ENCODE measurements at regions not wholly inside any gene's neighbourhood (a gene's known extent, or its start where the extent isn't known, plus 50 kb on each side); places are given as distances from the start of the nearest gene placed in this dataset.

GRCh38 chr4:128358913-128359279 is 71.3 kb upstream of the PGRMC2 start:
- DNase-seq (ENCODE audit: low read depth in 2 of 2), result no peak

GRCh38 chr4:128358231-128358912 is 70.8 kb upstream of the PGRMC2 start:
- DNase-seq (ENCODE audit: low read depth in 2 of 2), result no peak

- no peak for DNase-seq (ENCODE audit: low read depth in 2 of 2)
Measured at GRCh38 chr4:128357286-128357685, 69.7 kb upstream of the PGRMC2 start.

- DNase-seq (ENCODE audit: low read depth in 2 of 2), result no peak
Measured at GRCh38 chr4:128355305-128355704, 67.7 kb upstream of the PGRMC2 start.

GRCh38 chr4:128354205-128354821 is 66.7 kb upstream of the PGRMC2 start:
- DNase-seq (ENCODE audit: low read depth in 2 of 2), result no peak

GRCh38 chr4:128353791-128354190 is 66.2 kb upstream of the PGRMC2 start:
- no peak for DNase-seq (ENCODE audit: low read depth in 2 of 2)

GRCh38 chr4:128351502-128351901 is 63.9 kb upstream of the PGRMC2 start:
- no peak for DNase-seq (ENCODE audit: low read depth in 2 of 2)

GRCh38 chr4:128350449-128351045 is 62.9 kb upstream of the PGRMC2 start:
- no peak for DNase-seq (ENCODE audit: low read depth in 2 of 2)

GRCh38 chr4:128349921-128350320 is 62.3 kb upstream of the PGRMC2 start:
- no peak for DNase-seq (ENCODE audit: low read depth in 2 of 2)

GRCh38 chr4:128347930-128348660 is 60.5 kb upstream of the PGRMC2 start:
- no peak for DNase-seq (ENCODE audit: low read depth in 2 of 2)

- no peak for DNase-seq (ENCODE audit: low read depth in 2 of 2)
Measured at GRCh38 chr4:128347175-128347868, 59.7 kb upstream of the PGRMC2 start.

- no peak for DNase-seq (ENCODE audit: low read depth in 2 of 2)
Measured at GRCh38 chr4:128346054-128346716, 58.6 kb upstream of the PGRMC2 start.

GRCh38 chr4:128345650-128346049 is 58.0 kb upstream of the PGRMC2 start:
- DNase-seq (ENCODE audit: low read depth in 2 of 2), result no peak

GRCh38 chr4:128342762-128343161 is 55.1 kb upstream of the PGRMC2 start:
- no peak for DNase-seq (ENCODE audit: low read depth in 2 of 2)

GRCh38 chr4:128341634-128342033 is 54.0 kb upstream of the PGRMC2 start:
- DNase-seq (ENCODE audit: low read depth in 2 of 2), result no peak

GRCh38 chr4:128338634-128339355 is 51.2 kb upstream of the PGRMC2 start:
- no peak for DNase-seq (ENCODE audit: low read depth in 2 of 2)

GRCh38 chr4:128337863-128338262 is 50.2 kb upstream of the PGRMC2 start:
- DNase-seq (ENCODE audit: low read depth in 2 of 2), result no peak
